ENCODE measurements at regions not wholly inside any gene's neighbourhood (a gene's known extent, or its start where the extent isn't known, plus 50 kb on each side); places are given as distances from the start of the nearest gene placed in this dataset.

- no peak for DNase-seq (ENCODE audit: low spot score)
Measured at GRCh38 chr9:71177901-71178300, 56.5 kb upstream of the TRPM3 start.

DNA sequence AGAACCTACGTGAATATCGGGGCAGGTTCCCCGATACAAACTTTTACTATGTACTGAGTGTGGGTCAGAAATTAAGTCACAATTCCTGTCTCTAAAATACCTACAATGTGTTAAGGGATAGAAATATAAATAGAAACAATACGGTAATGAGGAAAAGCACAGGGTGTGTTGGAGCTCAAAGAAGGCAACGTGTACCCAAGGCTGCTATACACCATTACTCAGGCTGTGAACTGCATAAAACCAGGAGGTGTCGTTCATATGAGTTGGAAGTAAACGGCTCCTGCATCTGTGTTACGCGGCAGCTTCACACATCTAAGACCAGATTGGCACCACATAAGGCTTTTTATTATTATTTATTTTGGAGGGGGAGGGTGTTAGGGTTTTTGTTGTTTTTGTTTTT lies 50.1 kb upstream of the TRPM3 start:
- DNase-seq (ENCODE audit: low spot score) = no peak

All from hepatic stellate cell (primary cell).